Stomach (tissue), 4 donors: ENCODE measurements at regions not wholly inside any gene's neighbourhood (a gene's known extent, or its start where the extent isn't known, plus 50 kb on each side); places are given as distances from the start of the nearest gene placed in this dataset.

Experiments used
- EP300 ChIP-seq: sonication (generic); formaldehyde crosslinking; IDR thresholded peaks from one replicate; pipeline ENCODE4 v1.6.1; 2017; ENCODE audit warnings: antibody characterized with exemption
- POLR2A ChIP-seq, 4 donors: fragments of 450-650 bp; IDR thresholded peaks; one replicate each; pipeline ENCODE4 v1.6.1; 2016; ENCODE audit warnings: antibody characterized with exemption in 4 of 4, control low read depth in 2 of 4, mild to moderate bottlenecking in 1 of 4, moderate library complexity in 1 of 4
- POLR2AphosphoS5 ChIP-seq, 3 donors: sonication (generic); formaldehyde crosslinking; IDR thresholded peaks; one replicate each; pipeline ENCODE4 v1.6.1; 2016; ENCODE audit warnings: antibody characterized with exemption in 3 of 3
- TF ChIP-seq, protein P1 (sequence below), 7 experiments: fragments of 450-650 bp in 4 of 7; fragments of 200-600 bp in 3 of 7; sonication (generic) in 3 of 7; IDR thresholded peaks; one replicate each; pipeline ENCODE4 v1.5.1; 2016 to 2019; ENCODE audit warnings: antibody characterized with exemption in 7 of 7, control low read depth in 2 of 7, mild to moderate bottlenecking in 1 of 7

DNA sequence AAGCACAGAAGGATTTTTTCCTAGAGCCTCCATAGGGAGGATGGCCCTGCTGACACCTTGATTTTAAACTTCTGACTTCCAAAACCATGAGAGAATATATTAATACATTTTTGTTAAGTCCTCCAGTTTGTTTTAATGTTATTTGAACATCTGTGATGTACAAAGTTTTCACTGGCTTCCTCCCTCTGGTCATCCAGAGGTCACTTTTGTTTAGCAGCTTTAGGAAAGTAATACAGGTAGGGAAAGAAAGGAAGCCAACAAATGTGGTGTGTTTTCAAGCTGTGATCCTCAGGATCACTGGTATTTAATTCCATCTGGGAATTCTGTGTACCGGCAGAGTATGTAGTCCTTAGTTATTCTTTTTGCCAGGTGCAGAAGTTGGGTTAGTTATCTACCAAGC is 488.8 kb upstream of the ATXN8OS start:
- TF ChIP-seq, protein P1, sequence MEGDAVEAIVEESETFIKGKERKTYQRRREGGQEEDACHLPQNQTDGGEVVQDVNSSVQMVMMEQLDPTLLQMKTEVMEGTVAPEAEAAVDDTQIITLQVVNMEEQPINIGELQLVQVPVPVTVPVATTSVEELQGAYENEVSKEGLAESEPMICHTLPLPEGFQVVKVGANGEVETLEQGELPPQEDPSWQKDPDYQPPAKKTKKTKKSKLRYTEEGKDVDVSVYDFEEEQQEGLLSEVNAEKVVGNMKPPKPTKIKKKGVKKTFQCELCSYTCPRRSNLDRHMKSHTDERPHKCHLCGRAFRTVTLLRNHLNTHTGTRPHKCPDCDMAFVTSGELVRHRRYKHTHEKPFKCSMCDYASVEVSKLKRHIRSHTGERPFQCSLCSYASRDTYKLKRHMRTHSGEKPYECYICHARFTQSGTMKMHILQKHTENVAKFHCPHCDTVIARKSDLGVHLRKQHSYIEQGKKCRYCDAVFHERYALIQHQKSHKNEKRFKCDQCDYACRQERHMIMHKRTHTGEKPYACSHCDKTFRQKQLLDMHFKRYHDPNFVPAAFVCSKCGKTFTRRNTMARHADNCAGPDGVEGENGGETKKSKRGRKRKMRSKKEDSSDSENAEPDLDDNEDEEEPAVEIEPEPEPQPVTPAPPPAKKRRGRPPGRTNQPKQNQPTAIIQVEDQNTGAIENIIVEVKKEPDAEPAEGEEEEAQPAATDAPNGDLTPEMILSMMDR (IDR thresholded peaks at IDR 0.05): no peak
- no peak for TF ChIP-seq POLR2A (IDR thresholded peaks at IDR 0.05)
- no peak for TF ChIP-seq EP300
- TF ChIP-seq POLR2AphosphoS5 (IDR thresholded peaks at IDR 0.05): no peak
